ENCODE measurements at regions not wholly inside any gene's neighbourhood (a gene's known extent, or its start where the extent isn't known, plus 50 kb on each side); places are given as distances from the start of the nearest gene placed in this dataset.

- Mint-ChIP-seq H3K4me3 (ENCODE audit: unreplicated experiment) (no peak overlapping the region), H3K27me3 (ENCODE audit: unreplicated experiment) (no peaks in the 10 kb centered on the region), H3K27ac (ENCODE audit: unreplicated experiment) (no peak overlapping the region), H3K4me1 (ENCODE audit: unreplicated experiment) (peaks cover 4% of the 10 kb centered on the region), H3K36me3 (ENCODE audit: unreplicated experiment) (no peaks in the 10 kb centered on the region), H3K9me3 (ENCODE audit: unreplicated experiment) (no peaks in the 10 kb centered on the region)
- TF ChIP-seq CTCF (IDR thresholded peaks at IDR 0.05) = no peak
- no peak for DNase-seq (ENCODE audit: extremely low spot score, unreplicated experiment)
These were observed 1464.7 kb upstream of the ZEB2 start for GRCh38 chr2:145984580-145984979.

- no peak for TF ChIP-seq CTCF (IDR thresholded peaks at IDR 0.05)
- Mint-ChIP-seq H3K36me3 (ENCODE audit: unreplicated experiment) (no peaks in the 10 kb centered on the region), H3K9me3 (ENCODE audit: unreplicated experiment) (no peaks in the 10 kb centered on the region), H3K27me3 (ENCODE audit: unreplicated experiment) (no peaks in the 10 kb centered on the region), H3K4me1 (ENCODE audit: unreplicated experiment) (peaks cover 8% of the 10 kb centered on the region), H3K27ac (ENCODE audit: unreplicated experiment) (no peak overlapping the region), H3K4me3 (ENCODE audit: unreplicated experiment) (no peak overlapping the region)
- DNase-seq (ENCODE audit: extremely low spot score, unreplicated experiment) = no peak
These were observed 1460.4 kb upstream of the ZEB2 start for GRCh38 chr2:145980318-145980717.

GRCh38 chr2:145975406-145975805 is 1455.5 kb upstream of the ZEB2 start:
- no peak for TF ChIP-seq CTCF (IDR thresholded peaks at IDR 0.05)
- no peak for DNase-seq (ENCODE audit: extremely low spot score, unreplicated experiment)
- Mint-ChIP-seq H3K4me3 (ENCODE audit: unreplicated experiment) (no peak overlapping the region), H3K9me3 (ENCODE audit: unreplicated experiment) (peaks cover 3% of the 10 kb centered on the region), H3K36me3 (ENCODE audit: unreplicated experiment) (no peaks in the 10 kb centered on the region), H3K27me3 (ENCODE audit: unreplicated experiment) (no peaks in the 10 kb centered on the region), H3K27ac (ENCODE audit: unreplicated experiment) (no peak overlapping the region), H3K4me1 (ENCODE audit: unreplicated experiment) (peaks cover 8% of the 10 kb centered on the region)

- TF ChIP-seq CTCF (IDR thresholded peaks at IDR 0.05) = no peak
- Mint-ChIP-seq H3K27me3 (ENCODE audit: unreplicated experiment) (no peaks in the 10 kb centered on the region), H3K36me3 (ENCODE audit: unreplicated experiment) (peaks cover 2% of the 10 kb centered on the region), H3K9me3 (ENCODE audit: unreplicated experiment) (peaks cover 30% of the 10 kb centered on the region), H3K4me1 (ENCODE audit: unreplicated experiment) (peaks cover 4% of the 10 kb centered on the region), H3K27ac (ENCODE audit: unreplicated experiment) (no peak overlapping the region), H3K4me3 (ENCODE audit: unreplicated experiment) (no peak overlapping the region)
- DNase-seq (ENCODE audit: extremely low spot score, unreplicated experiment) = no peak
These were observed 1441.9 kb upstream of the ZEB2 start for GRCh38 chr2:145961846-145962245.

GRCh38 chr2:145960479-145961163 is 1440.7 kb upstream of the ZEB2 start:
- no peak for DNase-seq (ENCODE audit: extremely low spot score, unreplicated experiment)
- no peaks in the 10 kb centered on the region for H3K27me3 Mint-ChIP-seq (ENCODE audit: unreplicated experiment)

More at GRCh38 chr2:145960479-145961163, 1440.7 kb upstream of the ZEB2 start:
- H3K4me1 Mint-ChIP-seq (ENCODE audit: unreplicated experiment) = peaks cover 4% of the 10 kb centered on the region
- no peak for TF ChIP-seq CTCF (IDR thresholded peaks at IDR 0.05)
- H3K4me3 Mint-ChIP-seq (ENCODE audit: unreplicated experiment) = no peak overlapping the region
- H3K36me3 Mint-ChIP-seq (ENCODE audit: unreplicated experiment) = peaks cover 2% of the 10 kb centered on the region
- H3K27ac Mint-ChIP-seq (ENCODE audit: unreplicated experiment) = no peak overlapping the region
- peaks cover 38% of the 10 kb centered on the region for H3K9me3 Mint-ChIP-seq (ENCODE audit: unreplicated experiment)

All from osteocyte (in vitro differentiated cells).